Glomerular visceral epithelial cell (primary cell): ENCODE measurements at regions not wholly inside any gene's neighbourhood (a gene's known extent, or its start where the extent isn't known, plus 50 kb on each side); places are given as distances from the start of the nearest gene placed in this dataset.

Experiments used
- DNase-seq: peaks from one replicate; pipeline ENCODE4 v3.0.0-alpha.2; 2016; ENCODE audit errors: extremely low spot score

- peak; percentile 90 for DNase-seq
These were observed 544.6 kb upstream of the NECTIN3 start for GRCh38 chr3:110526777-110527727.

- DNase-seq, result no peak
These were observed 543.1 kb upstream of the NECTIN3 start for GRCh38 chr3:110528305-110529121.

GRCh38 chr3:110530902-110531301 lies 540.7 kb upstream of the NECTIN3 start:
- DNase-seq, result no peak

- DNase-seq, result no peak
These were observed 538.5 kb upstream of the NECTIN3 start for GRCh38 chr3:110533089-110533488.

- no peak for DNase-seq
These were observed 529.0 kb upstream of the NECTIN3 start for GRCh38 chr3:110542552-110543150.

- DNase-seq, result no peak
These were observed 526.9 kb upstream of the NECTIN3 start for GRCh38 chr3:110544730-110545129.

- DNase-seq, result no peak
These were observed 521.1 kb upstream of the NECTIN3 start for GRCh38 chr3:110550511-110550910.

- peak; percentile 15 for DNase-seq
These were observed 509.0 kb upstream of the NECTIN3 start for GRCh38 chr3:110562621-110563020.

- DNase-seq, result no peak
These were observed 506.9 kb upstream of the NECTIN3 start for GRCh38 chr3:110564674-110565073.

GRCh38 chr3:110567029-110567428 lies 504.6 kb upstream of the NECTIN3 start:
- DNase-seq, result no peak

GRCh38 chr3:110568246-110568645 lies 503.4 kb upstream of the NECTIN3 start:
- peak; percentile 74 for DNase-seq

- DNase-seq, result no peak
These were observed 502.5 kb upstream of the NECTIN3 start for GRCh38 chr3:110569073-110569472.

GRCh38 chr3:110575702-110576101 lies 495.9 kb upstream of the NECTIN3 start:
- no peak for DNase-seq

- peak; percentile 87 for DNase-seq
These were observed 494.7 kb upstream of the NECTIN3 start for GRCh38 chr3:110576960-110577359.

GRCh38 chr3:110577854-110578253 lies 493.8 kb upstream of the NECTIN3 start:
- DNase-seq, result no peak

- peak; percentile 20 for DNase-seq
These were observed 491.6 kb upstream of the NECTIN3 start for GRCh38 chr3:110579840-110580550.

- no peak for DNase-seq
These were observed 488.2 kb upstream of the NECTIN3 start for GRCh38 chr3:110583373-110583935.

- DNase-seq, result no peak
These were observed 482.7 kb upstream of the NECTIN3 start for GRCh38 chr3:110588906-110589305.

GRCh38 chr3:110589341-110589740 lies 482.3 kb upstream of the NECTIN3 start:
- no peak for DNase-seq

GRCh38 chr3:110593749-110594148 lies 477.9 kb upstream of the NECTIN3 start:
- peak; percentile 16 for DNase-seq

GRCh38 chr3:110598847-110599490 lies 472.6 kb upstream of the NECTIN3 start:
- peak; percentile 25 for DNase-seq
